Transverse colon (tissue), 4 donors: ENCODE measurements at regions not wholly inside any gene's neighbourhood (a gene's known extent, or its start where the extent isn't known, plus 50 kb on each side); places are given as distances from the start of the nearest gene placed in this dataset.

ENCODE experiments used
- DNase-seq: peaks from one replicate; pipeline ENCODE4 v3.0.0-alpha.2; 2019
- H3K27ac ChIP-seq, 4 donors: fragments of 200-600 bp; sonication (generic); 2 replicates each; pipeline ENCODE4 v1.5.1; 2016 to 2018; ENCODE audit warnings: inconsistent platforms in 4 of 4
- H3K27me3 ChIP-seq: fragments of 200-600 bp; sonication (generic); 2 replicates; pipeline ENCODE4 v1.5.1; 2017; ENCODE audit warnings: inconsistent platforms
- H3K36me3 ChIP-seq, 4 donors: fragments of 200-600 bp; sonication (generic); 2 replicates each; pipeline ENCODE4 v1.5.1; 2017 to 2019; ENCODE audit warnings: inconsistent platforms in 4 of 4
- H3K4me1 ChIP-seq, 4 donors: fragments of 200-600 bp; sonication (generic); 2 replicates each; pipeline ENCODE4 v1.5.1; 2017 to 2020; ENCODE audit warnings: inconsistent platforms in 4 of 4
- H3K4me3 ChIP-seq, 4 donors: fragments of 200-600 bp; sonication (generic); 1 replicate in 1 of 4; 2 replicates in 3 of 4; pipeline versions ENCODE4 v1.5.1 to v1.6.1; 2017 to 2019; ENCODE audit warnings: inconsistent platforms in 4 of 4
- H3K9me3 ChIP-seq, 2 donors: fragments of 200-600 bp; sonication (generic); 2 replicates each; pipeline ENCODE4 v1.5.1; 2017 to 2019; ENCODE audit warnings: inconsistent platforms in 2 of 2
- EP300 ChIP-seq: sonication (generic); formaldehyde crosslinking; IDR thresholded peaks from one replicate; pipeline ENCODE4 v1.6.1; 2017; ENCODE audit warnings: antibody characterized with exemption, low read depth
- POLR2A ChIP-seq: fragments of 450-650 bp; IDR thresholded peaks from one replicate; pipeline ENCODE4 v1.6.1; 2016; ENCODE audit warnings: antibody characterized with exemption, mild to moderate bottlenecking, moderate library complexity
- POLR2AphosphoS5 ChIP-seq, 3 donors: sonication (generic); formaldehyde crosslinking; IDR thresholded peaks; one replicate each; pipeline ENCODE4 v1.6.1; 2016; ENCODE audit warnings: antibody characterized with exemption in 3 of 3
- WGBS, 2 donors: methylation state at CpG; one replicate each; pipeline ENCODE4 v1.1.5; 2018; ENCODE audit warnings: low coverage in 1 of 2; 5-methylcytosine and 5-hydroxymethylcytosine counted together
- in situ Hi-C, 4 donors: fragments of 200-750 bp; cut with MboI; loops; one replicate each; pipeline versions ENCODE4 v1.15.0 to v1.15.1; 2017; ENCODE audit warnings: low sequenced_read_pairs in 3 of 4, low pct_ligation_motif_present in 1 of 4, low pct_unique_long_range_greater_than_20kb in 1 of 4
- intact Hi-C: fragments of 100-400 bp; cut with DNase I; formaldehyde crosslinking; loops from one replicate; pipeline ENCODE4 v1.15.1; 2023; ENCODE audit warnings: low total_unique reads
- TF ChIP-seq, protein P1 (sequence below), 5 experiments: fragments of 200-600 bp in 3 of 5; fragments of 450-650 bp in 2 of 5; sonication (generic) in 3 of 5; IDR thresholded peaks; 1 replicate in 2 of 5; 2 replicates in 3 of 5; pipeline ENCODE4 v1.5.1; 2016 to 2017; ENCODE audit warnings: antibody characterized with exemption in 5 of 5, inconsistent platforms in 3 of 5, mild to moderate bottlenecking in 2 of 5, moderate library complexity in 1 of 5

- peak; percentile 71 for DNase-seq
- Histone ChIP-seq H3K27me3 (no peaks in the 10 kb centered on the region), H3K9me3 (no peaks in the 10 kb centered on the region), H3K4me3 (peak overlapping the region in 1 of 4 donors; percentile 26), H3K36me3 (no peaks in the 10 kb centered on the region), H3K4me1 (peaks cover 0 to 15% (median 6%) of the 10 kb centered on the region in 4 donors), H3K27ac (peak overlapping the region; percentile 80 to 86 (median 83))
- TF ChIP-seq, protein P1, sequence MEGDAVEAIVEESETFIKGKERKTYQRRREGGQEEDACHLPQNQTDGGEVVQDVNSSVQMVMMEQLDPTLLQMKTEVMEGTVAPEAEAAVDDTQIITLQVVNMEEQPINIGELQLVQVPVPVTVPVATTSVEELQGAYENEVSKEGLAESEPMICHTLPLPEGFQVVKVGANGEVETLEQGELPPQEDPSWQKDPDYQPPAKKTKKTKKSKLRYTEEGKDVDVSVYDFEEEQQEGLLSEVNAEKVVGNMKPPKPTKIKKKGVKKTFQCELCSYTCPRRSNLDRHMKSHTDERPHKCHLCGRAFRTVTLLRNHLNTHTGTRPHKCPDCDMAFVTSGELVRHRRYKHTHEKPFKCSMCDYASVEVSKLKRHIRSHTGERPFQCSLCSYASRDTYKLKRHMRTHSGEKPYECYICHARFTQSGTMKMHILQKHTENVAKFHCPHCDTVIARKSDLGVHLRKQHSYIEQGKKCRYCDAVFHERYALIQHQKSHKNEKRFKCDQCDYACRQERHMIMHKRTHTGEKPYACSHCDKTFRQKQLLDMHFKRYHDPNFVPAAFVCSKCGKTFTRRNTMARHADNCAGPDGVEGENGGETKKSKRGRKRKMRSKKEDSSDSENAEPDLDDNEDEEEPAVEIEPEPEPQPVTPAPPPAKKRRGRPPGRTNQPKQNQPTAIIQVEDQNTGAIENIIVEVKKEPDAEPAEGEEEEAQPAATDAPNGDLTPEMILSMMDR (IDR thresholded peaks at IDR 0.05): no peak
- TF ChIP-seq POLR2AphosphoS5 (IDR thresholded peaks at IDR 0.05) (peak in 1 of 3 donors; percentile 5), POLR2A (peak; percentile 33)
- intact Hi-C loops (no loop called here), in situ Hi-C loops (no loop called here)
- 38 to 62% methylated on average over 10 to 34 of the region's 35 CpGs for WGBS, 2 donors
Measured at GRCh38 chr21:43361493-43362296, 65.2 kb downstream of the SIK1 start.

DNA sequence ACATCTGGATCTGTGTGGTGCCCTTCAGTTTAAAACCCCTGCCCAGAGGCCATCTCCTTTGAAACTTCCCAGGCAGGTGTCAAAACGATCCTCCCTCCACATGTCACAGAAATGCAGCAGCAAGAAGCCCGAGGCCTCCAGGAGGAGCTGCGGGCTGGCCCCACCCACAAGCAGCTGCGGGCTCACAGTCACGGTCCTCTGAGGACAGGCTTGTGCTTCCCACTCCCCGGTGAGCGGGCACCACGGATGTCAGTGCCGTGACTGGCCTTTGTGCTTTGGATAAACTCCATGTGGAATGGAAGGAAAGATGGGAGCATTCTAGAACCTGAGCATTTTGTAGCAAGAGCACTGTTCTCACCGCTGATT, 65.8 kb downstream of the SIK1 start:
- 31% methylated on average over 10 of the region's 10 CpGs; no CpG with 5 or more reads in 1 of the 2 donors for WGBS, 2 donors
- no peaks in the 10 kb centered on the region for H3K9me3 ChIP-seq
- DNase-seq: peak; percentile 52
- in situ Hi-C loops (no loop called here), intact Hi-C loops (no loop called here)
- peaks cover 0 to 15% (median 6%) of the 10 kb centered on the region in 4 donors for H3K4me1 ChIP-seq
- no peak for TF ChIP-seq POLR2A
- TF ChIP-seq, protein P1 (IDR thresholded peaks at IDR 0.05): no peak
- TF ChIP-seq EP300: no peak
- no peak for TF ChIP-seq POLR2AphosphoS5 (IDR thresholded peaks at IDR 0.05)
- peak overlapping the region; percentile 80 to 86 (median 83) for H3K27ac ChIP-seq
- H3K4me3 ChIP-seq: peak overlapping the region in 1 of 4 donors; percentile 1
- no peaks in the 10 kb centered on the region for H3K36me3 ChIP-seq
- no peaks in the 10 kb centered on the region for H3K27me3 ChIP-seq

DNA sequence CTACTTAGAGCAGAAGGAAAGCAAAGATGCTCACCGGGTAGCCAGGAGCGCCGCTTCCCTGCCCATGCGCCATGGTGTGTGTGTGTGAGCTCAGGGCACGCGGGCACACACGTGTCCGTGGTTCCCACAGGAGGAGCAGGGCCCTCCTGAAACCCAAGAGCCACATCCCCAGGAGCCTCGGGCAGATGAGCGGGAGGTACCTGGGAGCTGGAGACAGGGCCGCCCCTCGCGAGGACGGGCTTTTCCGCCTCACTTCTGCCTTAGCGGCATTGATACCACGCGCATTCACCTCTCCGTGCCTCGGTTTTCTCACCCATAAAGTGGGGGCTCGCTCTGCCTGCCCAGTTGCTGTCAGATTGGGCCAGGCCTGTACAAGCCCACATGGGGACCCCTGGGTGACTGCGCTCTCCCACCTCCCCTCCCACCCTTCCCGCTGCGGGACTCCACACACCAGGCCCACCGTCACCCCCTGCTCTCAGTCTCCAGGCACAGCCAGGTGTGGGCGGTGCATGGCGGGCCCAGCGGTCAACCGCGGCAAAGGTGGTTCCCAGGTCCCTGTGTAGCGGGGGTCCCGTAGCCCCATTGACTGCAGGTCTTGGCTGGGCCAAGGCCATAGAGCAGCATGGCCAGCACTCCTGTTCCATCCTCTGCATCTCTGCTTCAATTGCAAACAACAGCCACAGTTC, 66.3 kb downstream of the SIK1 start:
- in situ Hi-C loops (no loop called here), intact Hi-C loops (no loop called here)
- Histone ChIP-seq H3K9me3 (no peaks in the 10 kb centered on the region), H3K36me3 (no peaks in the 10 kb centered on the region), H3K27ac (peak overlapping the region in 3 of 4 donors; percentile 82 to 86 (median 84)), H3K4me3 (no peak overlapping the region), H3K27me3 (no peaks in the 10 kb centered on the region), H3K4me1 (peaks cover 0 to 15% (median 6%) of the 10 kb centered on the region in 4 donors)
- no peak for DNase-seq
- TF ChIP-seq EP300 (no peak), POLR2AphosphoS5 (IDR thresholded peaks at IDR 0.05) (no peak), POLR2A (no peak)
- TF ChIP-seq, protein P1 (IDR thresholded peaks at IDR 0.05): no peak
- WGBS, 2 donors: 93% methylated on average over 32 of the region's 32 CpGs; no CpG with 5 or more reads in 1 of the 2 donors
